Activated T-cell treated with anti-CD3 and anti-CD28 coated beads, Interleukin-2, amount 50 U/mL, for 72 hours (primary cell): ENCODE measurements at regions not wholly inside any gene's neighbourhood (a gene's known extent, or its start where the extent isn't known, plus 50 kb on each side); places are given as distances from the start of the nearest gene placed in this dataset.
"Not testable (repeated sequence)": the region's sequence is repeated elsewhere in the genome, so short reads cannot be mapped to it uniquely, and the experiment has no call there.

ENCODE experiments used
- ATAC-seq, 2 donors: fragments of 150-1000 bp; cut with Tn5 transposase; replicated peaks in 1 of 2; 2 replicates each; pipeline ENCODE4 v1.10.0; 2021; ENCODE audit warnings: moderate library complexity in 2 of 2, mild to moderate bottlenecking in 1 of 2
- DNase-seq, 2 donors: peaks; one replicate each; pipeline ENCODE4 v3.0.0; 2021 to 2022; ENCODE audit warnings: mixed read lengths in 1 of 2
- H3K27ac Mint-ChIP-seq: one replicate; pipeline ENCODE4 v1.8.0; 2022; ENCODE audit warnings: mild to moderate bottlenecking, moderate library complexity, mixed read lengths
- H3K27me3 Mint-ChIP-seq: one replicate; pipeline ENCODE4 v1.8.0; 2022; ENCODE audit warnings: low read depth, mixed read lengths
- H3K36me3 Mint-ChIP-seq, 2 donors: one replicate each; pipeline ENCODE4 v1.8.0; 2022; ENCODE audit warnings: mixed read lengths in 2 of 2, mild to moderate bottlenecking in 1 of 2; ENCODE audit not compliant: insufficient read depth in 2 of 2
- H3K4me1 Mint-ChIP-seq: one replicate; pipeline ENCODE4 v1.8.0; 2022; ENCODE audit warnings: low read depth, mixed read lengths
- H3K4me3 Mint-ChIP-seq, 2 donors: one replicate each; pipeline ENCODE4 v1.8.0; 2022; ENCODE audit warnings: mild to moderate bottlenecking in 2 of 2, mixed read lengths in 2 of 2, moderate library complexity in 2 of 2
- H3K9me3 Mint-ChIP-seq, 2 donors: one replicate each; pipeline ENCODE4 v1.8.0; 2022; ENCODE audit warnings: mixed read lengths in 2 of 2

- Mint-ChIP-seq H3K4me1 (peaks cover 54% of the 10 kb centered on the region), H3K9me3 (no peaks in the 10 kb centered on the region), H3K36me3 (no peaks in the 10 kb centered on the region), H3K27ac (no peak overlapping the region), H3K4me3 (no peak overlapping the region), H3K27me3 (no peaks in the 10 kb centered on the region)
- no peak for DNase-seq
- no peak for ATAC-seq
These were observed 151.3 kb upstream of the LPP start for GRCh38 chr3:188002626-188003138.

- H3K4me3 Mint-ChIP-seq, result no peak overlapping the region
- H3K27ac Mint-ChIP-seq, result no peak overlapping the region
- no peak for ATAC-seq
- H3K27me3 Mint-ChIP-seq, result no peaks in the 10 kb centered on the region
- peaks cover 51% of the 10 kb centered on the region for H3K4me1 Mint-ChIP-seq
- no peak for DNase-seq
- H3K9me3 Mint-ChIP-seq, result no peaks in the 10 kb centered on the region
- H3K36me3 Mint-ChIP-seq, result no peaks in the 10 kb centered on the region
These were observed 150.5 kb upstream of the LPP start for GRCh38 chr3:188003188-188004171.

GRCh38 chr3:188006726-188007393 lies 147.1 kb upstream of the LPP start:
- DNase-seq (no peak), ATAC-seq (no peak)
- Mint-ChIP-seq H3K36me3 (peaks cover 4% of the 10 kb centered on the region in 2 donors), H3K4me3 (no peak overlapping the region), H3K4me1 (peaks cover 24% of the 10 kb centered on the region), H3K27me3 (no peaks in the 10 kb centered on the region), H3K27ac (peak overlapping the region; percentile 14), H3K9me3 (peaks cover 2 to 4% of the 10 kb centered on the region in 2 donors)

- peaks cover 4 to 6% of the 10 kb centered on the region in 2 donors for H3K36me3 Mint-ChIP-seq
- peaks cover 23% of the 10 kb centered on the region for H3K4me1 Mint-ChIP-seq
- no peaks in the 10 kb centered on the region for H3K27me3 Mint-ChIP-seq
- no peak overlapping the region for H3K27ac Mint-ChIP-seq
- H3K9me3 Mint-ChIP-seq, result peaks cover 2 to 4% of the 10 kb centered on the region in 2 donors
- DNase-seq (no peak), ATAC-seq (no peak)
- no peak overlapping the region for H3K4me3 Mint-ChIP-seq
These were observed 146.1 kb upstream of the LPP start for GRCh38 chr3:188007897-188008296.

- peaks cover 2 to 4% of the 10 kb centered on the region in 2 donors for H3K9me3 Mint-ChIP-seq
- no peak overlapping the region for H3K4me3 Mint-ChIP-seq
- no peak overlapping the region for H3K27ac Mint-ChIP-seq
- H3K4me1 Mint-ChIP-seq, result peaks cover 15% of the 10 kb centered on the region
- no peaks in the 10 kb centered on the region for H3K27me3 Mint-ChIP-seq
- DNase-seq, result no peak
- H3K36me3 Mint-ChIP-seq, result peaks cover 4 to 6% of the 10 kb centered on the region in 2 donors
- no peak for ATAC-seq
These were observed 145.3 kb upstream of the LPP start for GRCh38 chr3:188008582-188009213.

GRCh38 chr3:188010478-188010877 lies 143.5 kb upstream of the LPP start:
- Mint-ChIP-seq H3K27ac (no peak overlapping the region), H3K9me3 (peaks cover 2 to 4% of the 10 kb centered on the region in 2 donors), H3K36me3 (peaks cover 4 to 6% of the 10 kb centered on the region in 2 donors), H3K4me3 (no peak overlapping the region), H3K4me1 (peaks cover 15% of the 10 kb centered on the region), H3K27me3 (no peaks in the 10 kb centered on the region)
- DNase-seq (no peak), ATAC-seq (no peak)

GRCh38 chr3:188019727-188020126 lies 134.2 kb upstream of the LPP start:
- H3K4me3 Mint-ChIP-seq, result no peak overlapping the region
- ATAC-seq, result no peak
- H3K36me3 Mint-ChIP-seq, result peaks cover 2 to 4% of the 10 kb centered on the region in 2 donors
- H3K4me1 Mint-ChIP-seq, result peaks cover 8% of the 10 kb centered on the region
- no peaks in the 10 kb centered on the region for H3K9me3 Mint-ChIP-seq
- no peak for DNase-seq
- H3K27ac Mint-ChIP-seq, result no peak overlapping the region
- H3K27me3 Mint-ChIP-seq, result peaks cover 16% of the 10 kb centered on the region

GRCh38 chr3:188021041-188021440 lies 132.9 kb upstream of the LPP start:
- no peak for ATAC-seq
- H3K27ac Mint-ChIP-seq, result peak overlapping the region; percentile 63
- peaks cover 16% of the 10 kb centered on the region for H3K27me3 Mint-ChIP-seq
- peaks cover 2 to 4% of the 10 kb centered on the region in 2 donors for H3K36me3 Mint-ChIP-seq
- no peak for DNase-seq
- H3K4me3 Mint-ChIP-seq, result no peak overlapping the region
- H3K4me1 Mint-ChIP-seq, result peaks cover 8% of the 10 kb centered on the region
- H3K9me3 Mint-ChIP-seq, result no peaks in the 10 kb centered on the region

- no peak for ATAC-seq
These were observed 132.4 kb upstream of the LPP start for GRCh38 chr3:188021502-188022040.

GRCh38 chr3:188022902-188023301 lies 131.1 kb upstream of the LPP start:
- not testable (repeated sequence) for H3K9me3 Mint-ChIP-seq, H3K4me1 Mint-ChIP-seq, DNase-seq, H3K4me3 Mint-ChIP-seq, ATAC-seq, H3K27ac Mint-ChIP-seq, H3K36me3 Mint-ChIP-seq
- peaks cover 16% of the 10 kb centered on the region for H3K27me3 Mint-ChIP-seq

More at GRCh38 chr3:188021502-188022040, 132.4 kb upstream of the LPP start:
- Mint-ChIP-seq H3K9me3 (no peaks in the 10 kb centered on the region), H3K36me3 (peaks cover 2 to 4% of the 10 kb centered on the region in 2 donors), H3K4me3 (no peak overlapping the region), H3K27ac (no peak overlapping the region), H3K27me3 (peaks cover 16% of the 10 kb centered on the region), H3K4me1 (peaks cover 8% of the 10 kb centered on the region)
- no peak for DNase-seq

GRCh38 chr3:188025555-188025954 lies 128.4 kb upstream of the LPP start:
- peaks cover 8% of the 10 kb centered on the region for H3K4me1 Mint-ChIP-seq
- DNase-seq (no peak), ATAC-seq (no peak)
- H3K36me3 Mint-ChIP-seq, result peaks cover 2 to 4% of the 10 kb centered on the region in 2 donors
- no peaks in the 10 kb centered on the region for H3K9me3 Mint-ChIP-seq
- H3K27ac Mint-ChIP-seq, result no peak overlapping the region
- H3K27me3 Mint-ChIP-seq, result no peaks in the 10 kb centered on the region
- no peak overlapping the region for H3K4me3 Mint-ChIP-seq

- H3K9me3 Mint-ChIP-seq, result no peaks in the 10 kb centered on the region
- peaks cover 2% of the 10 kb centered on the region for H3K4me1 Mint-ChIP-seq
- H3K36me3 Mint-ChIP-seq, result peaks cover 0 to 2% of the 10 kb centered on the region in 2 donors
- ATAC-seq (no peak), DNase-seq (no peak)
- no peak overlapping the region for H3K27ac Mint-ChIP-seq
- no peaks in the 10 kb centered on the region for H3K27me3 Mint-ChIP-seq
- H3K4me3 Mint-ChIP-seq, result no peak overlapping the region
These were observed 127.6 kb upstream of the LPP start for GRCh38 chr3:188026191-188026968.
